RWPE2 (cell line): ENCODE measurements at regions not wholly inside any gene's neighbourhood (a gene's known extent, or its start where the extent isn't known, plus 50 kb on each side); places are given as distances from the start of the nearest gene placed in this dataset.

Experiments
- ATAC-seq: fragments of 200-7000 bp; cut with Tn5 transposase; 3 replicates; pipeline ENCODE4 v1.9.1; 2021; ENCODE audit warnings: low read depth
- DNase-seq: peaks from one replicate; pipeline ENCODE4 v3.0.0-alpha.2; 2020; ENCODE audit warnings: low spot score
- H3K27ac ChIP-seq: fragments of 450-650 bp; 2 replicates; pipeline ENCODE4 v1.5.1; 2017; ENCODE audit warnings: mild to moderate bottlenecking; ENCODE audit not compliant: poor library complexity, severe bottlenecking
- H3K27me3 ChIP-seq: fragments of 250-450 bp; sonication (Bioruptor Pico); 2 replicates; pipeline ENCODE4 v1.5.1; 2021; ENCODE audit warnings: mild to moderate bottlenecking, moderate library complexity; ENCODE audit not compliant: insufficient read depth, poor library complexity, severe bottlenecking
- H3K36me3 ChIP-seq: fragments of 250-450 bp; sonication (Bioruptor Pico); 2 replicates; pipeline ENCODE4 v1.5.1; 2020; ENCODE audit warnings: low read depth, mild to moderate bottlenecking, moderate library complexity
- H3K4me1 ChIP-seq: fragments of 250-450 bp; sonication (Bioruptor Pico); 2 replicates; pipeline ENCODE4 v1.5.1; 2021; ENCODE audit warnings: mild to moderate bottlenecking, moderate library complexity; ENCODE audit not compliant: insufficient read depth, poor library complexity, severe bottlenecking
- H3K4me3 ChIP-seq: fragments of 250-450 bp; sonication (Bioruptor Pico); 2 replicates; pipeline ENCODE4 v1.5.1; 2021; ENCODE audit warnings: mild to moderate bottlenecking, moderate library complexity; ENCODE audit not compliant: severe bottlenecking
- H3K9me3 ChIP-seq: fragments of 250-450 bp; sonication (Bioruptor Pico); 2 replicates; pipeline ENCODE4 v1.5.1; 2021; ENCODE audit warnings: mild to moderate bottlenecking, moderate library complexity; ENCODE audit not compliant: severe bottlenecking
- CTCF ChIP-seq: fragments of 450-650 bp; IDR thresholded peaks from one replicate; pipeline ENCODE4 v1.5.1; 2017; ENCODE audit warnings: mild to moderate bottlenecking, moderate library complexity; ENCODE audit not compliant: poor library complexity, severe bottlenecking

DNA sequence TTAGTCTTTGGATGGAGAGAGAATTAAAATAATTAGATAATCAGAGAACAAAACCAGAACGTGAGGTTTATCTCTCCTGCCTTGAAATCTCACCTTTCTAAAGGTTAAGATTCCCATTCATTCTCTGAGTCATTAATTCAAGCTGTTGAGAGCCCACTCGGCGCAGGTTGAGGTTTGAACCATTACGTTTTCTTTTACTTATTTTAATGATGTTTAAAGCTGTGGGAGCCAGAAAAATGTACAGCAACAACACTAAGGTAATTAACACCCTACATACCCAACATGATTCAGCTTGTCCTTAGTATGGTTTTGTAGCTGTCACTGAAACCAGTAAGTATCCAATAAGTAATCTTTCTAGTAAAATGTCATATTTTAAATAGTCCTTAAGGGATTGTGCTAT is 153.0 kb upstream of the ANK3 start:
- no peaks in the 10 kb centered on the region for H3K4me1 ChIP-seq
- H3K27ac ChIP-seq: no peak overlapping the region
- TF ChIP-seq CTCF: no peak
- no peaks in the 10 kb centered on the region for H3K9me3 ChIP-seq
- H3K36me3 ChIP-seq: no peaks in the 10 kb centered on the region
- no peak overlapping the region for H3K4me3 ChIP-seq
- ATAC-seq (no peak), DNase-seq (no peak)
- H3K27me3 ChIP-seq: no peaks in the 10 kb centered on the region

DNA sequence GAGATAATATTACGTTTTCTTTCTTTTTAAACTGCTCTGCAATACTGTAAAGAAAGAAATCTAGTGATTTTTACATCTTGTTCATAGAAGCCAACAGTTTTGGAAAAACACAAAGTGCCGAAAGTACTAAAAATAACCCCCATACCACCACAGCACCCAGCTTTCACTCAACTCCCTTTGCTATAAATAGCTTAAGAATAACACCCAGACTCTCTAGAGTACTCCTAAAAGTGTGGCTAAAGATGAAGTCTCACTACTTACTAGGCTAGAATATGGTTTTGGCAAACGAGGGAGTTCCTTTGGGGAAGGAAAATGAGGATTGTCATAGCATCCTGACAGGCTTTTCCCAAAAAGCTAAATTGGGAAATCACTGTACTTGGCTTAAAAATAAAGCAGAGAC is 151.8 kb upstream of the ANK3 start:
- H3K27me3 ChIP-seq: no peaks in the 10 kb centered on the region
- no peak overlapping the region for H3K27ac ChIP-seq
- no peaks in the 10 kb centered on the region for H3K9me3 ChIP-seq
- no peak for ATAC-seq
- no peaks in the 10 kb centered on the region for H3K36me3 ChIP-seq
- H3K4me3 ChIP-seq: no peak overlapping the region
- TF ChIP-seq CTCF: no peak
- no peaks in the 10 kb centered on the region for H3K4me1 ChIP-seq
- DNase-seq: no peak

DNA sequence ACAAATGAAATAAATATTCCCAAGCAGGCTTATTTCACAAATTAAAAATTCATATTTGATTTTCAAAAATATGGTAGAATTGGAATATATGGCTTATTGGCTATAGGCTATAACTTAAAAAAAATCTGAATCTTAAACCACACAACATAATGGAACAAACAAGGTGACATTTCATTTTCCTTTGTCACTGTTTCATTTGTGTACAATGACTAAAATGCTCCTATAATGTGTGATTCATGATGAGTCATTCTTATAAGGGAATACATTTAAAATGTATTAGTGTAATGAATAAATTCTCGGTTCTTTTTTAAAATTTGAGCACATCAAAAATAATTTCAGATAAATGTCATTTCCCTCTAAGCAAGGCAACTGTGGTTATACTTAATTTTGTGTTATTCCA is 148.0 kb upstream of the ANK3 start:
- H3K36me3 ChIP-seq: no peaks in the 10 kb centered on the region
- no peak for TF ChIP-seq CTCF
- ATAC-seq (no peak), DNase-seq (no peak)
- no peaks in the 10 kb centered on the region for H3K4me1 ChIP-seq
- no peak overlapping the region for H3K4me3 ChIP-seq
- no peak overlapping the region for H3K27ac ChIP-seq
- H3K27me3 ChIP-seq: no peaks in the 10 kb centered on the region
- H3K9me3 ChIP-seq: no peaks in the 10 kb centered on the region

DNA sequence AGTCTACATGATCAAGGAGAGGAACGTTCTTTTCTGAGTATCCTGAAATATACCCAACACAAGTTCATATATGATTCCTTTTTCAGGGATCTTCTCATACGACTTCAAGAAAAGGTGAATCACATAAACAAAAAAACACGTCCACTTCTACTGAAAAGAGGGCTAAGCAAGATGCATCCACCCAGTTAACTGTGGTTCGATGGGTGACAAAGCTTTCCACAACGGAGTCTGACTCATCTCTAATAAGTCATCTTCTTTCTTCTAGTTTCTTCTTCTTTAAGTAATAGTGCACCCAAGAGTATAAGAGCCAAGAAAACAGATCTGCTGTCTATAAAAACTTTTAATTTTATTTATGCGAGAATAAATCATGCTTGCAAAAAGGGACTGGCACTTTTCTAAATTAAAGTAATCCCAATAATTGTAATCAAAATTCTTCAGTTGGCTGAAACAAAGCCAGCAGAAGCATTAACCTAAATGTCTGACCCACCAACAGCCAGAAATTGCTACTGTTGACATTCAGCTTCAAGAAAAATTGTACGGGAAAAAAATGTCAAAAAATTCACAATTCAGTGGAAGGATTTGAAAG is 146.9 kb upstream of the ANK3 start:
- Histone ChIP-seq H3K27me3 (no peaks in the 10 kb centered on the region), H3K27ac (no peak overlapping the region), H3K36me3 (no peaks in the 10 kb centered on the region), H3K4me3 (no peak overlapping the region), H3K4me1 (no peaks in the 10 kb centered on the region), H3K9me3 (no peaks in the 10 kb centered on the region)
- no peak for TF ChIP-seq CTCF
- DNase-seq: no peak
- ATAC-seq: peak; percentile 64; the same call in 1 of the 3 replicates

GRCh38 chr10:60535427-60535826 is 145.8 kb upstream of the ANK3 start:
- TF ChIP-seq CTCF: no peak
- Histone ChIP-seq H3K9me3 (no peaks in the 10 kb centered on the region), H3K27ac (no peak overlapping the region), H3K36me3 (no peaks in the 10 kb centered on the region), H3K4me3 (no peak overlapping the region), H3K4me1 (no peaks in the 10 kb centered on the region), H3K27me3 (no peaks in the 10 kb centered on the region)
- DNase-seq (no peak), ATAC-seq (no peak)
